Transverse colon (tissue), 4 donors: ENCODE measurements at regions not wholly inside any gene's neighbourhood (a gene's known extent, or its start where the extent isn't known, plus 50 kb on each side); places are given as distances from the start of the nearest gene placed in this dataset.

Experiments
- DNase-seq: peaks from one replicate; pipeline ENCODE4 v3.0.0-alpha.2; 2019
- H3K27ac ChIP-seq, 4 donors: fragments of 200-600 bp; sonication (generic); 2 replicates each; pipeline ENCODE4 v1.5.1; 2016 to 2018; ENCODE audit warnings: inconsistent platforms in 4 of 4
- H3K27me3 ChIP-seq: fragments of 200-600 bp; sonication (generic); 2 replicates; pipeline ENCODE4 v1.5.1; 2017; ENCODE audit warnings: inconsistent platforms
- H3K36me3 ChIP-seq, 4 donors: fragments of 200-600 bp; sonication (generic); 2 replicates each; pipeline ENCODE4 v1.5.1; 2017 to 2019; ENCODE audit warnings: inconsistent platforms in 4 of 4
- H3K4me1 ChIP-seq, 4 donors: fragments of 200-600 bp; sonication (generic); 2 replicates each; pipeline ENCODE4 v1.5.1; 2017 to 2020; ENCODE audit warnings: inconsistent platforms in 4 of 4
- H3K4me3 ChIP-seq, 4 donors: fragments of 200-600 bp; sonication (generic); 1 replicate in 1 of 4; 2 replicates in 3 of 4; pipeline versions ENCODE4 v1.5.1 to v1.6.1; 2017 to 2019; ENCODE audit warnings: inconsistent platforms in 4 of 4
- H3K9me3 ChIP-seq, 2 donors: fragments of 200-600 bp; sonication (generic); 2 replicates each; pipeline ENCODE4 v1.5.1; 2017 to 2019; ENCODE audit warnings: inconsistent platforms in 2 of 2
- EP300 ChIP-seq: sonication (generic); formaldehyde crosslinking; IDR thresholded peaks from one replicate; pipeline ENCODE4 v1.6.1; 2017; ENCODE audit warnings: antibody characterized with exemption, low read depth
- POLR2A ChIP-seq: fragments of 450-650 bp; IDR thresholded peaks from one replicate; pipeline ENCODE4 v1.6.1; 2016; ENCODE audit warnings: antibody characterized with exemption, mild to moderate bottlenecking, moderate library complexity
- POLR2AphosphoS5 ChIP-seq, 3 donors: sonication (generic); formaldehyde crosslinking; IDR thresholded peaks; one replicate each; pipeline ENCODE4 v1.6.1; 2016; ENCODE audit warnings: antibody characterized with exemption in 3 of 3
- WGBS, 2 donors: methylation state at CpG; one replicate each; pipeline ENCODE4 v1.1.5; 2018; ENCODE audit warnings: low coverage in 1 of 2; 5-methylcytosine and 5-hydroxymethylcytosine counted together
- in situ Hi-C, 4 donors: fragments of 200-750 bp; cut with MboI; loops; one replicate each; pipeline versions ENCODE4 v1.15.0 to v1.15.1; 2017; ENCODE audit warnings: low sequenced_read_pairs in 3 of 4, low pct_ligation_motif_present in 1 of 4, low pct_unique_long_range_greater_than_20kb in 1 of 4
- intact Hi-C: fragments of 100-400 bp; cut with DNase I; formaldehyde crosslinking; loops from one replicate; pipeline ENCODE4 v1.15.1; 2023; ENCODE audit warnings: low total_unique reads
- TF ChIP-seq, protein P1 (sequence below), 5 experiments: fragments of 200-600 bp in 3 of 5; fragments of 450-650 bp in 2 of 5; sonication (generic) in 3 of 5; IDR thresholded peaks; 1 replicate in 2 of 5; 2 replicates in 3 of 5; pipeline ENCODE4 v1.5.1; 2016 to 2017; ENCODE audit warnings: antibody characterized with exemption in 5 of 5, inconsistent platforms in 3 of 5, mild to moderate bottlenecking in 2 of 5, moderate library complexity in 1 of 5

DNA sequence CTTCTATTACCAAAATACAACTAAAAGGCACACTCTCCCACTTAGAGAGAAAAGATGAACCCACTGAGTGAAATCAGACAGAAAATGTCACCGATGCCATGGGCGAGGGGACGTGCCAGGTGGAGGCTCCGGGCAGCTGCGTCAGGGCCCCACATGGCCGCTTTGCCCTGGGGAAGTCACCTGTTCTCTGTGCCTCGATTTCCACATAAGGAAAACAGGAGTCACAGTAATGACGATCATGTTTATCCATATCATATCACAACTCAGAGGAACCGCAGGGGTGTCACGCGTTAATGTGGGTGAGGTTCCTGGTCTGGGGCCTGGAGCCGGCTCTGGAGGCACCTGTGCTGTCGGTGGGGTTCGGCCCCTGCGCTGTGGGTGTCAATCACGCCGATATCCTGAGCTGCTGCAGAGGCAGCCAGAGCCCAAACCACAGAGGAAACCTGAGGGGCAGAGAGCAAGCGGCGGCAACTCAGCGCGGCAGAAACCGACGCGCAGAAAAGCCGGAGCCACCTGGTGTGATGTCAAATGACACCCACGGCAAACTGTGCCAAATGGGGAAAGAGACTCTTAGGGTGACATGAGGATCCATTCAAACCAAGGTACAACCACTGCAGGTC is 243.7 kb downstream of the BRD1 start:
- H3K27me3 ChIP-seq, result no peaks in the 10 kb centered on the region
- peak; percentile 2 for DNase-seq
- no peak overlapping the region for H3K27ac ChIP-seq
- no peaks in the 10 kb centered on the region for H3K36me3 ChIP-seq
- no peaks in the 10 kb centered on the region for H3K4me1 ChIP-seq
- H3K9me3 ChIP-seq, result no peaks in the 10 kb centered on the region
- intact Hi-C loops, result no loop called here
- H3K4me3 ChIP-seq, result no peak overlapping the region
- WGBS, 2 donors, result 85 to 89% methylated on average over 6 to 26 of the region's 26 CpGs
- in situ Hi-C loops, result no loop called here
- no peak for TF ChIP-seq EP300
- TF ChIP-seq POLR2A, result no peak
- TF ChIP-seq POLR2AphosphoS5 (IDR thresholded peaks at IDR 0.05), result no peak

DNA sequence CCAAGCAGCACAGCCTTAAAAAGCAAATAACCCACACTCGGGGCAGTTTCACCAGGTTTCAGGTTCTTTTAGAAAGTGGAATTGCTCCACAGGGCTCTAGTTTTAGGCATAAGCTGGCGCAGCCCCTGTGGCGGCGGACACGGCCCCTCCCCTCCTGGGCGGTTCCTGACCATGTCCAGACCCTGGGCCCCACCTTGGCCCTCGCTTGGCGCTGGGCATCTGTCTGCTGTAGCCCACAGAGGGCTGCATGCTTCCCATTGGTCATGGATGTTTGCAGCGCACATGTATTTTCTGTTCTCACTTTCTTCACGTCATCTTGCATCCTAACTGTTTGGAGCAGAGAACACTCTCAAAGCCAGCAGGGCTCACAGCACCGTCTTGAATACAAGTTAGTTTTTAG is 244.3 kb downstream of the BRD1 start:
- DNase-seq, result peak; percentile 2
- Histone ChIP-seq H3K36me3 (no peaks in the 10 kb centered on the region), H3K27me3 (no peaks in the 10 kb centered on the region), H3K4me3 (no peak overlapping the region), H3K4me1 (no peaks in the 10 kb centered on the region), H3K9me3 (no peaks in the 10 kb centered on the region), H3K27ac (no peak overlapping the region)
- in situ Hi-C loops (no loop called here), intact Hi-C loops (no loop called here)
- 82% methylated on average over 11 of the region's 11 CpGs; no CpG with 5 or more reads in 1 of the 2 donors for WGBS, 2 donors
- TF ChIP-seq POLR2A, result no peak
- TF ChIP-seq, protein P1, sequence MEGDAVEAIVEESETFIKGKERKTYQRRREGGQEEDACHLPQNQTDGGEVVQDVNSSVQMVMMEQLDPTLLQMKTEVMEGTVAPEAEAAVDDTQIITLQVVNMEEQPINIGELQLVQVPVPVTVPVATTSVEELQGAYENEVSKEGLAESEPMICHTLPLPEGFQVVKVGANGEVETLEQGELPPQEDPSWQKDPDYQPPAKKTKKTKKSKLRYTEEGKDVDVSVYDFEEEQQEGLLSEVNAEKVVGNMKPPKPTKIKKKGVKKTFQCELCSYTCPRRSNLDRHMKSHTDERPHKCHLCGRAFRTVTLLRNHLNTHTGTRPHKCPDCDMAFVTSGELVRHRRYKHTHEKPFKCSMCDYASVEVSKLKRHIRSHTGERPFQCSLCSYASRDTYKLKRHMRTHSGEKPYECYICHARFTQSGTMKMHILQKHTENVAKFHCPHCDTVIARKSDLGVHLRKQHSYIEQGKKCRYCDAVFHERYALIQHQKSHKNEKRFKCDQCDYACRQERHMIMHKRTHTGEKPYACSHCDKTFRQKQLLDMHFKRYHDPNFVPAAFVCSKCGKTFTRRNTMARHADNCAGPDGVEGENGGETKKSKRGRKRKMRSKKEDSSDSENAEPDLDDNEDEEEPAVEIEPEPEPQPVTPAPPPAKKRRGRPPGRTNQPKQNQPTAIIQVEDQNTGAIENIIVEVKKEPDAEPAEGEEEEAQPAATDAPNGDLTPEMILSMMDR (IDR thresholded peaks at IDR 0.05), result no peak
- TF ChIP-seq POLR2AphosphoS5 (IDR thresholded peaks at IDR 0.05), result no peak
- TF ChIP-seq EP300, result no peak

DNA sequence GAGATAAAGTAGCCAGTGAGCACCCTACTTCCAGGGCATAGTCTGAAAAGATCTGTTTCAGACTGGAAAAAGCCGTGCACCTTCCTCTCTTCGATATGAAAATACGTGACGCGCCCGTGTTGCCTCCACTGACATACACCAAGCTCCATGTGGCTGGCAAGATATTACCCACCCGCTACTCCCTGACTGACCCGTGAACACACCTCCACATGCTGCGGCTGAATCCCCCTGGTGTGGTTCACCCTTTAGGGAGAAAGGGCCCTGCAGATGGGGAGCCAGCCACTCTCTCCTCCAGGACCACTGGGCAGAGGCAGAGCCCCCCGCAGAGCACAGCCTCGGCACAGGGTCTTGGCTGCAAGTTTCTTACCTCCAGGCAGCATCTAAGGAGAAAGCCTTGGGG is 245.0 kb downstream of the BRD1 start:
- DNase-seq, result peak; percentile 1
- H3K4me1 ChIP-seq, result no peaks in the 10 kb centered on the region
- H3K9me3 ChIP-seq, result no peaks in the 10 kb centered on the region
- H3K27me3 ChIP-seq, result no peaks in the 10 kb centered on the region
- intact Hi-C loops (no loop called here), in situ Hi-C loops (no loop called here)
- no peaks in the 10 kb centered on the region for H3K36me3 ChIP-seq
- H3K4me3 ChIP-seq, result no peak overlapping the region
- TF ChIP-seq POLR2AphosphoS5 (IDR thresholded peaks at IDR 0.05) (no peak), POLR2A (no peak), EP300 (no peak)
- TF ChIP-seq, protein P1 (IDR thresholded peaks at IDR 0.05), result no peak
- H3K27ac ChIP-seq, result no peak overlapping the region
- 94% methylated on average over 11 of the region's 11 CpGs; no CpG with 5 or more reads in 1 of the 2 donors for whole genome bisulfite sequencing, 2 donors

DNA sequence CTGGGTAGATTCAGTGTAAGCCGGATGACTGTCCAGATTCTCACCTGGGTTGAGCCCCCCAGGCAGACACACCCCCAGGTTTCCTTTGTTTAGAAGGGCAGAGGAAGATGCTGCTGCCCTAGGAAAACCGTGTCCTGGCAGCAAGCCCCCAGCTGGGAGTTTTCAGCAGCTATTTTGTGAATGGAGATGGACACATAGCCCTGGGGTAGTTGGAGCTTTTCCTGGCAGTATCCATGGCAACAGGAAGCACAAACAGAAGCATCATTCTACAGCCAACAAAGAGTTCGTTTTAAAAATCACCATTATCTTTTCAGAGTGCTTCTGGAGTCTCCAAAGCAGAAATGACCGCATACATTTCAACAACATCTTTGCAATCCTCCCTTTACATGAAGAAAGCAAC is 245.5 kb downstream of the BRD1 start:
- WGBS, 2 donors, result 71 to 80% methylated on average over 2 to 4 of the region's 4 CpGs
- H3K36me3 ChIP-seq, result no peaks in the 10 kb centered on the region
- H3K27ac ChIP-seq, result no peak overlapping the region
- H3K27me3 ChIP-seq, result no peaks in the 10 kb centered on the region
- H3K9me3 ChIP-seq, result no peaks in the 10 kb centered on the region
- no peak for TF ChIP-seq EP300
- TF ChIP-seq POLR2AphosphoS5 (IDR thresholded peaks at IDR 0.05), result no peak
- no peak for TF ChIP-seq POLR2A
- TF ChIP-seq, protein P1 (IDR thresholded peaks at IDR 0.05), result no peak
- H3K4me3 ChIP-seq, result no peak overlapping the region
- in situ Hi-C loops (no loop called here), intact Hi-C loops (no loop called here)
- peak; percentile 4 for DNase-seq
- no peaks in the 10 kb centered on the region for H3K4me1 ChIP-seq

DNA sequence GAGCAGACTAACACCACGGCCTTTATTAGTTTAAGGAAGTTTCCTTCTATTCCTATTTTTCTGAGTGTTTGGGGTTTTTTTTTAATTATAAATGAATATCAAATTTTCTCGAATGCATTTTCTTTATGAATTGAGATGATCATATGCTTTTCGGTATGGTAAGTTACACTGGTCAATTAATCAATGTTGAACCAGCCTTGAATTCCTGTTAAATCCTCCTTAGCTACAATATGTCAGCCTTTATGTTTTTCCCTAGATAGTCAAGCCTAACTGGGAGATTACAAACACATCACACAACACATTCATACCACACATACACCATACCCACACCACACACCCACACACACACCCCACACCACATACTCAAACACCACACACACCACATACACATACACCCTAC is 247.6 kb downstream of the BRD1 start:
- Histone ChIP-seq H3K27me3 (no peaks in the 10 kb centered on the region), H3K4me1 (no peaks in the 10 kb centered on the region), H3K4me3 (no peak overlapping the region), H3K27ac (no peak overlapping the region), H3K36me3 (no peaks in the 10 kb centered on the region), H3K9me3 (no peaks in the 10 kb centered on the region)
- in situ Hi-C loops (no loop called here), intact Hi-C loops (no loop called here)
- DNase-seq, result no peak
- no peak for TF ChIP-seq POLR2A
- TF ChIP-seq EP300, result no peak
- no peak for TF ChIP-seq POLR2AphosphoS5 (IDR thresholded peaks at IDR 0.05)
- TF ChIP-seq, protein P1 (IDR thresholded peaks at IDR 0.05), result no peak
- 55 to 81% methylated on average over 3 of the region's 3 CpGs for WGBS, 2 donors
